ENCODE measurements at regions not wholly inside any gene's neighbourhood (a gene's known extent, or its start where the extent isn't known, plus 50 kb on each side); places are given as distances from the start of the nearest gene placed in this dataset.

DNA sequence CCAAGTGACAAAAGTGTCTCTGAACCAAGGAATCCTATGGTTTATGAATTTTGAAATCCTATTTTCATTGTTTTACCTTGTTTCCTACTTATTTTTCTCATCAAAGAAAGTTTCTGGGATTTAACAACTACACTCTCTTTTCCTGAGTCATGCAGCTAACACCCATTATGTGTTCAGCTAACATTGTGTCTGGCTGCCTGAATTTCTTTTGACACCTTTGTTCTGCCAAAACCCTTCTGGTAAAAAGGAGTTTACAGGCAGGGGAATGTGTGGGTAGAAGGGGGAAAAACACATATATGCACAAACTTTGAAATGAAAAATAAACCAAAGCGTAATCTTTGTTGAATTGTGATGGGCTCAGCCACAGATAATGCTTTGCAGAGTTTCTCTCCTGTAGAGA lies 146.2 kb downstream of the COX7C start:
- TF ChIP-seq CTCF (IDR thresholded peaks at IDR 0.05; ENCODE audit: insufficient read depth, low read length, poor library complexity, severe bottlenecking) (no peak), EZH2phosphoT487 (conservative IDR thresholded peaks at IDR 0.05; ENCODE audit: low read length) (no peak)
